Esophagus squamous epithelium (tissue), 5 donors: ENCODE measurements at regions not wholly inside any gene's neighbourhood (a gene's known extent, or its start where the extent isn't known, plus 50 kb on each side); places are given as distances from the start of the nearest gene placed in this dataset.

Experiments used
- DNase-seq: peaks from one replicate; lab custom pipeline; 2025; lab: John Stamatoyannopoulos, UW
- H3K27ac ChIP-seq, 4 donors: fragments of 200-600 bp; sonication (generic); one replicate each; pipeline ENCODE4 v1.5.1; 2016 to 2019; ENCODE audit warnings: mild to moderate bottlenecking in 1 of 4
- H3K27me3 ChIP-seq, 4 donors: fragments of 200-600 bp; sonication (generic); 1 replicate in 3 of 4; 2 replicates in 1 of 4; pipeline versions ENCODE4 v1.5.1 to v1.6.0; 2017 to 2021; ENCODE audit warnings: antibody characterized with exemption in 1 of 4
- H3K36me3 ChIP-seq, 3 donors: fragments of 200-600 bp; sonication (generic); one replicate each; pipeline ENCODE4 v1.5.1; 2016 to 2019
- H3K4me1 ChIP-seq, 3 donors: fragments of 200-600 bp; sonication (generic); one replicate each; pipeline ENCODE4 v1.5.1; 2017 to 2019
- H3K4me3 ChIP-seq, 4 donors: fragments of 200-600 bp; sonication (generic); 1 replicate in 3 of 4; 2 replicates in 1 of 4; pipeline ENCODE4 v1.5.1; 2016 to 2019; ENCODE audit warnings: mild to moderate bottlenecking in 2 of 4, moderate library complexity in 1 of 4
- H3K9me3 ChIP-seq, 3 donors: fragments of 200-600 bp; sonication (generic); one replicate each; pipeline ENCODE4 v1.5.1; 2016 to 2019
- POLR2A ChIP-seq, 4 donors: fragments of 450-650 bp; IDR thresholded peaks; one replicate each; pipeline ENCODE4 v1.6.1; 2017; ENCODE audit warnings: antibody characterized with exemption in 4 of 4, mild to moderate bottlenecking in 4 of 4, moderate library complexity in 3 of 4
- WGBS, 2 donors: methylation state at CpG; one replicate each; pipeline ENCODE4 v1.1.5; 2018; 5-methylcytosine and 5-hydroxymethylcytosine counted together
- intact Hi-C: fragments of 100-400 bp; cut with DNase I; formaldehyde crosslinking; loops from one replicate; pipeline ENCODE4 v1.15.0; 2022
- TF ChIP-seq, protein P1 (sequence below), 6 experiments: fragments of 450-650 bp in 4 of 6; fragments of 200-600 bp in 2 of 6; sonication (generic) in 2 of 6; IDR thresholded peaks; one replicate each; pipeline ENCODE4 v1.5.1; 2016 to 2019; ENCODE audit warnings: antibody characterized with exemption in 6 of 6, mild to moderate bottlenecking in 4 of 6, moderate library complexity in 4 of 6
- donor health status: DM: yes; HTN: yes; CAD: no.

GRCh38 chr2:126106006-126106405, 550.0 kb upstream of the GYPC start:
- TF ChIP-seq POLR2A (IDR thresholded peaks at IDR 0.05), result no peak
- TF ChIP-seq, protein P1, sequence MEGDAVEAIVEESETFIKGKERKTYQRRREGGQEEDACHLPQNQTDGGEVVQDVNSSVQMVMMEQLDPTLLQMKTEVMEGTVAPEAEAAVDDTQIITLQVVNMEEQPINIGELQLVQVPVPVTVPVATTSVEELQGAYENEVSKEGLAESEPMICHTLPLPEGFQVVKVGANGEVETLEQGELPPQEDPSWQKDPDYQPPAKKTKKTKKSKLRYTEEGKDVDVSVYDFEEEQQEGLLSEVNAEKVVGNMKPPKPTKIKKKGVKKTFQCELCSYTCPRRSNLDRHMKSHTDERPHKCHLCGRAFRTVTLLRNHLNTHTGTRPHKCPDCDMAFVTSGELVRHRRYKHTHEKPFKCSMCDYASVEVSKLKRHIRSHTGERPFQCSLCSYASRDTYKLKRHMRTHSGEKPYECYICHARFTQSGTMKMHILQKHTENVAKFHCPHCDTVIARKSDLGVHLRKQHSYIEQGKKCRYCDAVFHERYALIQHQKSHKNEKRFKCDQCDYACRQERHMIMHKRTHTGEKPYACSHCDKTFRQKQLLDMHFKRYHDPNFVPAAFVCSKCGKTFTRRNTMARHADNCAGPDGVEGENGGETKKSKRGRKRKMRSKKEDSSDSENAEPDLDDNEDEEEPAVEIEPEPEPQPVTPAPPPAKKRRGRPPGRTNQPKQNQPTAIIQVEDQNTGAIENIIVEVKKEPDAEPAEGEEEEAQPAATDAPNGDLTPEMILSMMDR (IDR thresholded peaks at IDR 0.05), result no peak
- Histone ChIP-seq H3K9me3 (no peaks in the 10 kb centered on the region), H3K27me3 (no peaks in the 10 kb centered on the region), H3K36me3 (no peaks in the 10 kb centered on the region), H3K4me3 (no peak overlapping the region), H3K27ac (no peak overlapping the region), H3K4me1 (no peaks in the 10 kb centered on the region)
- no peak for DNase-seq
- WGBS, 2 donors, result 72 to 86% methylated on average over 3 of the region's 3 CpGs
- intact Hi-C loops, result no loop called here

- Histone ChIP-seq H3K36me3 (no peaks in the 10 kb centered on the region), H3K9me3 (no peaks in the 10 kb centered on the region), H3K4me1 (no peaks in the 10 kb centered on the region), H3K27me3 (no peaks in the 10 kb centered on the region), H3K27ac (no peak overlapping the region), H3K4me3 (no peak overlapping the region)
- intact Hi-C loops, result no loop called here
- no peak for TF ChIP-seq POLR2A (IDR thresholded peaks at IDR 0.05)
- TF ChIP-seq, protein P1 (IDR thresholded peaks at IDR 0.05), result no peak
- no peak for DNase-seq
- WGBS, 2 donors, result 94 to 100% methylated on average over 1 of the region's 1 CpG
These were observed 548.1 kb upstream of the GYPC start for GRCh38 chr2:126107883-126108282.

DNA sequence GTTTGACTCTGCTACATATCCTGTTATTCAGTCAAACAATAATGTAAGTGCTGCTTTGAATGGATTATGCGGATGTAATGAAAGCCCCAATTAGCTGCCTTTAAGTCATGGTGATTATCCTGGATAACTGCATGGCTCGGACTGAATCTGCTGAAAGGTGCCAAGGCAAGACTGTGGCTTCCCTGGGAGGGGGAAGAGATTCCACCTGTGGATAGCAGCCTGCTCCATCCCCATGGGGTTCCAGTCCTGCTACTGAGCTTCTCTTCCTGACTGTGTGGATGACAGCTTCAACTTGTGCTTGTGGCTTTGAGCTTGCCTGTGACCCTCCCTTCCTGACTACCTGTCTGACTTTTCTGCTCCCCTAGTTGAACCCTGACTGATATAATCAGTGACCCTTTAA, 540.0 kb upstream of the GYPC start:
- no peaks in the 10 kb centered on the region for H3K4me1 ChIP-seq
- intact Hi-C loops, result no loop called here
- no peaks in the 10 kb centered on the region for H3K27me3 ChIP-seq
- H3K27ac ChIP-seq, result no peak overlapping the region
- H3K9me3 ChIP-seq, result no peaks in the 10 kb centered on the region
- 69 to 80% methylated on average over 2 of the region's 2 CpGs for WGBS, 2 donors
- no peak for DNase-seq
- no peaks in the 10 kb centered on the region for H3K36me3 ChIP-seq
- TF ChIP-seq POLR2A (IDR thresholded peaks at IDR 0.05), result no peak
- TF ChIP-seq, protein P1 (IDR thresholded peaks at IDR 0.05), result no peak
- no peak overlapping the region for H3K4me3 ChIP-seq

- Histone ChIP-seq H3K4me1 (no peaks in the 10 kb centered on the region), H3K36me3 (no peaks in the 10 kb centered on the region), H3K4me3 (no peak overlapping the region), H3K27me3 (no peaks in the 10 kb centered on the region), H3K27ac (no peak overlapping the region), H3K9me3 (no peaks in the 10 kb centered on the region)
- WGBS, 2 donors, result 91 to 95% methylated on average over 1 of the region's 1 CpG
- DNase-seq, result no peak
- no peak for TF ChIP-seq POLR2A (IDR thresholded peaks at IDR 0.05)
- TF ChIP-seq, protein P1 (IDR thresholded peaks at IDR 0.05), result no peak
- intact Hi-C loops, result no loop called here
These were observed 538.1 kb upstream of the GYPC start for GRCh38 chr2:126117886-126118285.

DNA sequence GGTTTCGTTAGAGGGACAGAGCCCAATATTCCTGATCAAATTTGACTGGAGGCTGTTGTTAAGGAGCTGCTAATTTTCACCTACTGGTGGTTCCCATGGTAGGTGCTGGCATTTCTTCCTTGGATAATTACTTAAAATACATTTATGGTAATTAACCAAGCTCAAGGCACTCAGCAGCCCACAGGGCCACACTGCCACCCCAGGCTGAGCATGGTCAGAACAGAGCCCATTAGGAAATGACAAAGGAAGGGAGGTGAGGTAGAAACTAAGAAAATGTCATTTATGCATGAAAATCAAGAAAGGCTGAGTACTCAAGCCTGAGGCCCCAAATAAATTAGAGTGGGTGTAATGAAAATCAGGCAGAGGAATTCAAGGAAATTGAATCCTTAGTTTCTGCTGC, 510.2 kb upstream of the GYPC start:
- Histone ChIP-seq H3K36me3 (no peaks in the 10 kb centered on the region), H3K4me3 (no peak overlapping the region), H3K27ac (no peak overlapping the region), H3K27me3 (no peaks in the 10 kb centered on the region), H3K4me1 (no peaks in the 10 kb centered on the region), H3K9me3 (peaks cover 0 to 4% (median 0%) of the 10 kb centered on the region in 3 donors)
- WGBS, 2 donors, result 27 to 29% methylated on average over 1 of the region's 1 CpG
- TF ChIP-seq POLR2A (IDR thresholded peaks at IDR 0.05), result no peak
- TF ChIP-seq, protein P1 (IDR thresholded peaks at IDR 0.05), result no peak
- intact Hi-C loops, result no loop called here
- DNase-seq, result no peak
